A549 (cell line): ENCODE measurements at regions not wholly inside any gene's neighbourhood (a gene's known extent, or its start where the extent isn't known, plus 50 kb on each side); places are given as distances from the start of the nearest gene placed in this dataset.

Experiments used
- ATAC-seq, 2 experiments: fragments of 200-7000 bp in 1 of 2; fragments of >200 bp in 1 of 2; cut with Nextera tagmentation in 1 of 2; cut with Tn5 transposase in 1 of 2; 3 replicates each; pipeline versions ENCODE4 v1.8.0 to v1.9.1; 2018 to 2020; ENCODE audit warnings: mild to moderate bottlenecking in 1 of 2, moderate library complexity in 1 of 2
- CTCF ChIA-PET: fragments of 300-600 bp; sonication (Branson Sonifier 250); formaldehyde crosslinking; extraction: SDS; loops from one replicate; lab custom pipeline; 2021; ENCODE audit warnings: antibody characterized with exemption, inconsistent platforms; lab: Yijun Ruan, JAX
- POLR2A ChIA-PET: fragments of 350-600 bp; formaldehyde crosslinking; extraction: SDS; loops from one replicate; lab custom pipeline; 2021; ENCODE audit warnings: antibody characterized with exemption, inconsistent platforms; lab: Yijun Ruan, JAX
- DNase-seq, 2 experiments: peaks; one replicate each; pipeline versions ENCODE4 v3.0.0 to v3.0.0-alpha.2; 2011 to 2016; ENCODE audit warnings: low read depth in 1 of 2, low spot score in 1 of 2
- FAIRE-seq: peaks from 2 replicates; lab custom pipeline; 2011; peaks lifted over from hg19 to GRCh38; lab: Jason Lieb, UNC
- H3K27ac ChIP-seq, 2 experiments: fragments of >200 bp; sonication (Bioruptor Twin); formaldehyde crosslinking; 3 replicates each; pipeline ENCODE4 v1.5.1; 2016 to 2017
- H3K4me1 ChIP-seq: fragments of >200 bp; sonication (Bioruptor Twin); formaldehyde crosslinking; 3 replicates; pipeline ENCODE4 v1.6.1; 2016
- H3K4me2 ChIP-seq: fragments of >200 bp; sonication (Bioruptor Twin); formaldehyde crosslinking; 3 replicates; pipeline ENCODE4 v1.6.1; 2016
- H3K4me3 ChIP-seq: fragments of >200 bp; sonication (Bioruptor Twin); formaldehyde crosslinking; 3 replicates; pipeline ENCODE4 v1.5.1; 2016
- H3K9me3 ChIP-seq: fragments of >200 bp; sonication (Bioruptor Twin); formaldehyde crosslinking; 3 replicates; pipeline ENCODE4 v1.6.1; 2016
- BHLHE40 ChIP-seq: IDR thresholded peaks from 2 replicates; pipeline ENCODE4 v1.6.1; 2012; ENCODE audit warnings: low read depth, low read length, inconsistent platforms
- CHD2 ChIP-seq: fragments of 150-350 bp; IDR thresholded peaks from 2 replicates; pipeline ENCODE4 v1.6.1; 2014; ENCODE audit warnings: low read length; ENCODE audit not compliant: partially characterized antibody
- EHF ChIP-seq: fragments of 250-450 bp; sonication (Bioruptor Pico); IDR thresholded peaks from 2 replicates; pipeline ENCODE4 v1.5.0; 2020; ENCODE audit warnings: mild to moderate bottlenecking
- EP300 ChIP-seq, 2 experiments: fragments of >200 bp; sonication (Bioruptor Twin); formaldehyde crosslinking; IDR thresholded peaks; 2 replicates in 1 of 2; 3 replicates in 1 of 2; pipeline ENCODE4 v1.6.1; 2016 to 2017
- FOXS1 ChIP-seq: fragments of 250-450 bp; sonication (Bioruptor Pico); IDR thresholded peaks from 2 replicates; pipeline ENCODE4 v1.5.0; 2020; ENCODE audit warnings: mild to moderate bottlenecking, moderate library complexity
- GATA3 ChIP-seq: IDR thresholded peaks from 2 replicates; pipeline ENCODE4 v1.6.1; 2012; ENCODE audit warnings: borderline replicate concordance
- HOXA7 ChIP-seq: fragments of 250-450 bp; sonication (Bioruptor Pico); IDR thresholded peaks from 2 replicates; pipeline ENCODE4 v1.5.0; 2020; ENCODE audit warnings: mild to moderate bottlenecking, moderate library complexity
- JUN ChIP-seq, 2 experiments: fragments of >200 bp; sonication (Bioruptor Twin); formaldehyde crosslinking; IDR thresholded peaks; 2 replicates in 1 of 2; 3 replicates in 1 of 2; pipeline ENCODE4 v1.6.1; 2016 to 2017
- JUNB ChIP-seq: fragments of >200 bp; sonication (Bioruptor Twin); formaldehyde crosslinking; IDR thresholded peaks from 2 replicates; pipeline ENCODE4 v1.6.1; 2016
- KDM1A ChIP-seq: fragments of 200-600 bp; sonication (generic); IDR thresholded peaks from 2 replicates; pipeline ENCODE4 v1.6.1; 2016; ENCODE audit warnings: low read depth, mild to moderate bottlenecking
- MAFK ChIP-seq: fragments of 450-650 bp; IDR thresholded peaks from 2 replicates; pipeline ENCODE4 v1.6.1; 2014; ENCODE audit not compliant: partially characterized antibody
- MAZ ChIP-seq: fragments of 150-350 bp; IDR thresholded peaks from 2 replicates; pipeline ENCODE4 v1.6.1; 2014; ENCODE audit warnings: antibody characterized with exemption, low read depth, low read length, borderline replicate concordance
- MYC ChIP-seq: IDR thresholded peaks from 2 replicates; pipeline ENCODE4 v1.6.1; 2012; ENCODE audit warnings: mild to moderate bottlenecking, inconsistent platforms, low read length, improper control_type of control experiment, borderline replicate concordance
- NFE2L2 ChIP-seq: fragments of 150-350 bp; conservative IDR thresholded peaks from 2 replicates; pipeline ENCODE4 v1.6.1; 2014; ENCODE audit warnings: low read length
- NPAS2 ChIP-seq: fragments of 250-450 bp; sonication (Bioruptor Pico); IDR thresholded peaks from 2 replicates; pipeline ENCODE4 v1.8.0; 2022; ENCODE audit warnings: mild to moderate bottlenecking, moderate library complexity, borderline replicate concordance
- NR3C1 ChIP-seq: fragments of >200 bp; sonication (Bioruptor Twin); formaldehyde crosslinking; IDR thresholded peaks from 3 replicates; pipeline ENCODE4 v1.6.1; 2017
- POLR2A ChIP-seq: IDR thresholded peaks from 2 replicates; pipeline ENCODE4 v1.6.1; 2012; ENCODE audit warnings: mild to moderate bottlenecking, low read length
- POLR2AphosphoS2 ChIP-seq: conservative IDR thresholded peaks from 2 replicates; pipeline ENCODE4 v1.6.1; 2012; ENCODE audit warnings: low read length, improper control_type of control experiment, inconsistent platforms
- RAD21 ChIP-seq, 2 experiments: fragments of >200 bp in 1 of 2; sonication (Bioruptor Twin) in 1 of 2; formaldehyde crosslinking in 1 of 2; IDR thresholded peaks in 1 of 2; conservative IDR thresholded peaks in 1 of 2; 2 replicates in 1 of 2; 3 replicates in 1 of 2; pipeline ENCODE4 v1.6.1; 2012 to 2018; ENCODE audit warnings: inconsistent platforms in 1 of 2
- RARB ChIP-seq: fragments of 250-450 bp; sonication (Bioruptor Pico); IDR thresholded peaks from 2 replicates; pipeline ENCODE4 v1.8.0; 2021; ENCODE audit warnings: mild to moderate bottlenecking, moderate library complexity
- RCOR1 ChIP-seq: fragments of 150-350 bp; IDR thresholded peaks from 2 replicates; pipeline ENCODE4 v1.6.1; 2014; ENCODE audit warnings: antibody characterized with exemption, low read length, low read depth
- RNF2 ChIP-seq: fragments of 200-600 bp; sonication (generic); IDR thresholded peaks from 2 replicates; pipeline ENCODE4 v1.6.1; 2016; ENCODE audit warnings: low read depth, mild to moderate bottlenecking, antibody characterized with exemption, moderate library complexity, borderline replicate concordance
- SMC3 ChIP-seq: fragments of >200 bp; sonication (Bioruptor Twin); formaldehyde crosslinking; IDR thresholded peaks from 3 replicates; pipeline ENCODE4 v1.6.1; 2018; ENCODE audit warnings: inconsistent platforms
- TP53 ChIP-seq: fragments of 250-450 bp; sonication (Bioruptor Pico); IDR thresholded peaks from 2 replicates; pipeline ENCODE4 v1.5.0; 2021; ENCODE audit warnings: mild to moderate bottlenecking, moderate library complexity
- WGBS: methylation state at CpG from one replicate; pipeline ENCODE4 v1.1.6; 2017; ENCODE audit errors: missing lambda C conversion rate; 5-methylcytosine and 5-hydroxymethylcytosine counted together
- TF ChIP-seq, protein P1 (sequence below): IDR thresholded peaks from 2 replicates; pipeline ENCODE4 v1.6.1; 2012; ENCODE audit warnings: low read depth, borderline replicate concordance
- TF ChIP-seq, protein P2 (sequence below): fragments of 200-600 bp; sonication (generic); IDR thresholded peaks from 2 replicates; pipeline ENCODE4 v1.6.1; 2016; ENCODE audit warnings: antibody characterized with exemption, mild to moderate bottlenecking, moderate library complexity
- TF ChIP-seq, protein P3 (sequence below): fragments of >200 bp; sonication (Bioruptor Twin); formaldehyde crosslinking; IDR thresholded peaks from 3 replicates; pipeline ENCODE4 v1.6.1; 2016
- TF ChIP-seq, protein P4 (sequence below): fragments of 250-450 bp; sonication (Bioruptor Pico); IDR thresholded peaks from 2 replicates; pipeline ENCODE4 v1.5.0; 2021; ENCODE audit warnings: mild to moderate bottlenecking, moderate library complexity, borderline replicate concordance

DNA sequence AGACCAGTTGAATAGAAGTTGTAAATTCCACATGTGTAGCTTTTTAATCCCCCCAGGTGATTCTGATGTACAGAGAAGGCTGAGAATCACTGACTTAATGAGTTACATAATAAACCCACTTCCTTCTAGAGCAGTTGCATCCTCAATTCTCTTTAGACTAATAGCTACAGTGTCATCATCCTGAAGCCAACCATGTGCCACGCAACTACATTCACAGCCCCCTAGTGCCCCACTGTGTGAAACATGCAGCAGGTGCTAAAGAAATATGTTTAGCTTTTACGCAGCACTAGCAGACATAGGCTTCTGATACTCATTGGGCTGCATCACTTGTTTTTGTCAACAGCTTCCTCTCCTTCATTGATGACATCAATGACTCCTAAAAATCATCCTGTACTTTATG, 1168.3 kb downstream of the BCL11B start:
- WGBS: 15% methylated on average over 2 of the region's 2 CpGs
- POLR2A ChIA-PET: no interaction called here
- Histone ChIP-seq H3K27ac (no peak overlapping the region), H3K9me3 (no peaks in the 10 kb centered on the region), H3K4me3 (no peak overlapping the region), H3K4me2 (no peak overlapping the region), H3K4me1 (no peaks in the 10 kb centered on the region)
- CTCF ChIA-PET: no interaction called here
- TF ChIP-seq RNF2: no peak
- no peak for TF ChIP-seq TP53 (CRISPR knock-in tag)
- no peak for TF ChIP-seq FOXS1
- TF ChIP-seq RARB (CRISPR knock-in tag): no peak
- TF ChIP-seq, protein P1, sequence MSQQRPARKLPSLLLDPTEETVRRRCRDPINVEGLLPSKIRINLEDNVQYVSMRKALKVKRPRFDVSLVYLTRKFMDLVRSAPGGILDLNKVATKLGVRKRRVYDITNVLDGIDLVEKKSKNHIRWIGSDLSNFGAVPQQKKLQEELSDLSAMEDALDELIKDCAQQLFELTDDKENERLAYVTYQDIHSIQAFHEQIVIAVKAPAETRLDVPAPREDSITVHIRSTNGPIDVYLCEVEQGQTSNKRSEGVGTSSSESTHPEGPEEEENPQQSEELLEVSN: no peak
- no peak for TF ChIP-seq BHLHE40
- no peak for TF ChIP-seq POLR2A
- TF ChIP-seq EHF: no peak
- no peak for TF ChIP-seq JUN (IDR thresholded peaks at IDR 0.05)
- TF ChIP-seq POLR2AphosphoS2: no peak
- TF ChIP-seq MAZ: no peak
- TF ChIP-seq GATA3: no peak
- no peak for TF ChIP-seq NR3C1
- FAIRE-seq: no peak
- DNase-seq: no peak
- no peak for ATAC-seq

DNA sequence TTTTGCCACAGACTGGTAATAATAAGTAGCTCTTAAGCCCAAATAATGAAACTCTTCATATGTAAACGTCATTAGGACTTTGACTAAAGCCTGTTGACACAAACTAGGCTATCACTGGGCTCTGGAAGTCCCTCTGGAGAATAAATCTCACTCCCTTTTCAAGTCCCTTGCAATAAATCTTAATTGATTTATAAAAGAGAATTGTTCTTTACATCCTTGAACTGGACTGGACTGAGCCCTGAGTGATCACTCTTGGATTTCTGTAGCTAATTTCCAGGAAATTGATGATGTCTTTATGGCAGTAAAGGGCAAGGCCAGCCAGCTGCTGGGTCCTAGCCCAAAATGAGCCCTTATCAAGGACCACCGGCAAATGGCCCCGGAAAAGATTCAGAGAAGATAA, 1162.7 kb downstream of the BCL11B start:
- H3K27ac ChIP-seq: no peak overlapping the region
- ATAC-seq (no peak), DNase-seq (no peak), FAIRE-seq (no peak)
- H3K4me2 ChIP-seq: no peak overlapping the region
- no peak overlapping the region for H3K4me3 ChIP-seq
- H3K4me1 ChIP-seq: no peaks in the 10 kb centered on the region
- H3K9me3 ChIP-seq: no peaks in the 10 kb centered on the region
- CTCF ChIA-PET: no interaction called here
- POLR2A ChIA-PET: no interaction called here
- no peak for TF ChIP-seq MAFK
- TF ChIP-seq RAD21 (conservative IDR thresholded peaks at IDR 0.05 in 1 of 2, IDR thresholded peaks at IDR 0.05 in 1 of 2): no peak
- no peak for TF ChIP-seq MYC
- no peak for TF ChIP-seq JUN (IDR thresholded peaks at IDR 0.05)
- TF ChIP-seq NFE2L2: no peak
- TF ChIP-seq CHD2: no peak
- no peak for TF ChIP-seq KDM1A
- TF ChIP-seq HOXA7: no peak
- no peak for TF ChIP-seq EP300 (IDR thresholded peaks at IDR 0.05)
- no peak for TF ChIP-seq SMC3
- TF ChIP-seq, protein P2, sequence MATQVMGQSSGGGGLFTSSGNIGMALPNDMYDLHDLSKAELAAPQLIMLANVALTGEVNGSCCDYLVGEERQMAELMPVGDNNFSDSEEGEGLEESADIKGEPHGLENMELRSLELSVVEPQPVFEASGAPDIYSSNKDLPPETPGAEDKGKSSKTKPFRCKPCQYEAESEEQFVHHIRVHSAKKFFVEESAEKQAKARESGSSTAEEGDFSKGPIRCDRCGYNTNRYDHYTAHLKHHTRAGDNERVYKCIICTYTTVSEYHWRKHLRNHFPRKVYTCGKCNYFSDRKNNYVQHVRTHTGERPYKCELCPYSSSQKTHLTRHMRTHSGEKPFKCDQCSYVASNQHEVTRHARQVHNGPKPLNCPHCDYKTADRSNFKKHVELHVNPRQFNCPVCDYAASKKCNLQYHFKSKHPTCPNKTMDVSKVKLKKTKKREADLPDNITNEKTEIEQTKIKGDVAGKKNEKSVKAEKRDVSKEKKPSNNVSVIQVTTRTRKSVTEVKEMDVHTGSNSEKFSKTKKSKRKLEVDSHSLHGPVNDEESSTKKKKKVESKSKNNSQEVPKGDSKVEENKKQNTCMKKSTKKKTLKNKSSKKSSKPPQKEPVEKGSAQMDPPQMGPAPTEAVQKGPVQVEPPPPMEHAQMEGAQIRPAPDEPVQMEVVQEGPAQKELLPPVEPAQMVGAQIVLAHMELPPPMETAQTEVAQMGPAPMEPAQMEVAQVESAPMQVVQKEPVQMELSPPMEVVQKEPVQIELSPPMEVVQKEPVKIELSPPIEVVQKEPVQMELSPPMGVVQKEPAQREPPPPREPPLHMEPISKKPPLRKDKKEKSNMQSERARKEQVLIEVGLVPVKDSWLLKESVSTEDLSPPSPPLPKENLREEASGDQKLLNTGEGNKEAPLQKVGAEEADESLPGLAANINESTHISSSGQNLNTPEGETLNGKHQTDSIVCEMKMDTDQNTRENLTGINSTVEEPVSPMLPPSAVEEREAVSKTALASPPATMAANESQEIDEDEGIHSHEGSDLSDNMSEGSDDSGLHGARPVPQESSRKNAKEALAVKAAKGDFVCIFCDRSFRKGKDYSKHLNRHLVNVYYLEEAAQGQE: no peak
- no peak for TF ChIP-seq RCOR1
- TF ChIP-seq NPAS2 (CRISPR knock-in tag): no peak
- TF ChIP-seq, protein P3, sequence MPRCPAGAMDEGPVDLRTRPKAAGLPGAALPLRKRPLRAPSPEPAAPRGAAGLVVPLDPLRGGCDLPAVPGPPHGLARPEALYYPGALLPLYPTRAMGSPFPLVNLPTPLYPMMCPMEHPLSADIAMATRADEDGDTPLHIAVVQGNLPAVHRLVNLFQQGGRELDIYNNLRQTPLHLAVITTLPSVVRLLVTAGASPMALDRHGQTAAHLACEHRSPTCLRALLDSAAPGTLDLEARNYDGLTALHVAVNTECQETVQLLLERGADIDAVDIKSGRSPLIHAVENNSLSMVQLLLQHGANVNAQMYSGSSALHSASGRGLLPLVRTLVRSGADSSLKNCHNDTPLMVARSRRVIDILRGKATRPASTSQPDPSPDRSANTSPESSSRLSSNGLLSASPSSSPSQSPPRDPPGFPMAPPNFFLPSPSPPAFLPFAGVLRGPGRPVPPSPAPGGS: no peak
- TF ChIP-seq JUNB: no peak
- TF ChIP-seq, protein P4, sequence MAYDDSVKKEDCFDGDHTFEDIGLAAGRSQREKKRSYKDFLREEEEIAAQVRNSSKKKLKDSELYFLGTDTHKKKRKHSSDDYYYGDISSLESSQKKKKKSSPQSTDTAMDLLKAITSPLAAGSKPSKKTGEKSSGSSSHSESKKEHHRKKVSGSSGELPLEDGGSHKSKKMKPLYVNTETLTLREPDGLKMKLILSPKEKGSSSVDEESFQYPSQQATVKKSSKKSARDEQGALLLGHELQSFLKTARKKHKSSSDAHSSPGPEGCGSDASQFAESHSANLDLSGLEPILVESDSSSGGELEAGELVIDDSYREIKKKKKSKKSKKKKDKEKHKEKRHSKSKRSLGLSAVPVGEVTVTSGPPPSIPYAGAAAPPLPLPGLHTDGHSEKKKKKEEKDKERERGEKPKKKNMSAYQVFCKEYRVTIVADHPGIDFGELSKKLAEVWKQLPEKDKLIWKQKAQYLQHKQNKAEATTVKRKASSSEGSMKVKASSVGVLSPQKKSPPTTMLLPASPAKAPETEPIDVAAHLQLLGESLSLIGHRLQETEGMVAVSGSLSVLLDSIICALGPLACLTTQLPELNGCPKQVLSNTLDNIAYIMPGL (CRISPR knock-in tag): no peak
- WGBS: 25% methylated on average over 3 of the region's 3 CpGs
